Prostate gland (tissue), 2 donors: ENCODE measurements at regions not wholly inside any gene's neighbourhood (a gene's known extent, or its start where the extent isn't known, plus 50 kb on each side); places are given as distances from the start of the nearest gene placed in this dataset.

Source experiments
- DNase-seq: peaks from one replicate; pipeline ENCODE4 v3.0.0-alpha.2; 2019; ENCODE audit warnings: low spot score
- H3K27ac ChIP-seq, 2 donors: fragments of 200-600 bp; sonication (generic); 2 replicates each; pipeline ENCODE4 v1.5.1; 2017 to 2019
- H3K27me3 ChIP-seq: fragments of 200-600 bp; sonication (generic); replicated peaks from 2 replicates; pipeline ENCODE4 v1.5.1; 2019; ENCODE audit not compliant: insufficient read depth
- H3K36me3 ChIP-seq, 2 donors: fragments of 200-600 bp; sonication (generic); 1 replicate in 1 of 2; 2 replicates in 1 of 2; pipeline versions ENCODE4 v1.5.1 to v1.8.1; 2017 to 2019
- H3K4me1 ChIP-seq: fragments of 200-600 bp; sonication (generic); replicated peaks from 2 replicates; pipeline ENCODE4 v1.5.1; 2019
- H3K4me3 ChIP-seq, 2 donors: fragments of 200-600 bp; sonication (generic); 2 replicates each; pipeline ENCODE4 v1.5.1; 2017 to 2019
- H3K9me3 ChIP-seq: fragments of 200-600 bp; sonication (generic); 2 replicates; pipeline ENCODE4 v1.5.1; 2017
- POLR2A ChIP-seq: fragments of 450-650 bp; IDR thresholded peaks from one replicate; pipeline ENCODE4 v1.6.1; 2016; ENCODE audit warnings: antibody characterized with exemption, mild to moderate bottlenecking
- POLR2AphosphoS5 ChIP-seq: sonication (generic); formaldehyde crosslinking; IDR thresholded peaks from one replicate; pipeline ENCODE4 v1.6.1; 2017; ENCODE audit warnings: antibody characterized with exemption
- WGBS: methylation state at CpG from one replicate; pipeline ENCODE4 v1.1.5; 2018; 5-methylcytosine and 5-hydroxymethylcytosine counted together
- intact Hi-C: fragments of 100-400 bp; cut with DNase I; formaldehyde crosslinking; loops from one replicate; pipeline ENCODE4 v1.14.2; 2022
- TF ChIP-seq, protein P1 (sequence below), 4 experiments: fragments of 200-600 bp in 2 of 4; fragments of 450-650 bp in 2 of 4; sonication (generic) in 2 of 4; IDR thresholded peaks; 1 replicate in 3 of 4; 2 replicates in 1 of 4; pipeline ENCODE4 v1.5.1; 2016 to 2019; ENCODE audit warnings: antibody characterized with exemption in 4 of 4, mild to moderate bottlenecking in 2 of 4, moderate library complexity in 2 of 4

GRCh38 chr10:111916011-111916410, 267.6 kb downstream of the GPAM start:
- Histone ChIP-seq H3K36me3 (no peaks in the 10 kb centered on the region), H3K4me1 (no peaks in the 10 kb centered on the region), H3K9me3 (no peaks in the 10 kb centered on the region), H3K27ac (no peak overlapping the region), H3K4me3 (no peak overlapping the region), H3K27me3 (no peaks in the 10 kb centered on the region)
- TF ChIP-seq, protein P1, sequence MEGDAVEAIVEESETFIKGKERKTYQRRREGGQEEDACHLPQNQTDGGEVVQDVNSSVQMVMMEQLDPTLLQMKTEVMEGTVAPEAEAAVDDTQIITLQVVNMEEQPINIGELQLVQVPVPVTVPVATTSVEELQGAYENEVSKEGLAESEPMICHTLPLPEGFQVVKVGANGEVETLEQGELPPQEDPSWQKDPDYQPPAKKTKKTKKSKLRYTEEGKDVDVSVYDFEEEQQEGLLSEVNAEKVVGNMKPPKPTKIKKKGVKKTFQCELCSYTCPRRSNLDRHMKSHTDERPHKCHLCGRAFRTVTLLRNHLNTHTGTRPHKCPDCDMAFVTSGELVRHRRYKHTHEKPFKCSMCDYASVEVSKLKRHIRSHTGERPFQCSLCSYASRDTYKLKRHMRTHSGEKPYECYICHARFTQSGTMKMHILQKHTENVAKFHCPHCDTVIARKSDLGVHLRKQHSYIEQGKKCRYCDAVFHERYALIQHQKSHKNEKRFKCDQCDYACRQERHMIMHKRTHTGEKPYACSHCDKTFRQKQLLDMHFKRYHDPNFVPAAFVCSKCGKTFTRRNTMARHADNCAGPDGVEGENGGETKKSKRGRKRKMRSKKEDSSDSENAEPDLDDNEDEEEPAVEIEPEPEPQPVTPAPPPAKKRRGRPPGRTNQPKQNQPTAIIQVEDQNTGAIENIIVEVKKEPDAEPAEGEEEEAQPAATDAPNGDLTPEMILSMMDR (IDR thresholded peaks at IDR 0.05): no peak
- no peak for TF ChIP-seq POLR2AphosphoS5
- TF ChIP-seq POLR2A: no peak
- WGBS: 22% methylated on average over 4 of the region's 4 CpGs
- no peak for DNase-seq
- intact Hi-C loops: no loop called here

GRCh38 chr10:111921821-111922220, 261.7 kb downstream of the GPAM start:
- no peak for DNase-seq
- no peaks in the 10 kb centered on the region for H3K27me3 ChIP-seq
- H3K9me3 ChIP-seq: no peaks in the 10 kb centered on the region
- 60% methylated on average over 2 of the region's 2 CpGs for WGBS
- H3K4me1 ChIP-seq: no peaks in the 10 kb centered on the region
- H3K4me3 ChIP-seq: no peak overlapping the region
- no peaks in the 10 kb centered on the region for H3K36me3 ChIP-seq
- intact Hi-C loops: no loop called here
- no peak overlapping the region for H3K27ac ChIP-seq
- peak; percentile 45 for TF ChIP-seq POLR2AphosphoS5
- no peak for TF ChIP-seq POLR2A

DNA sequence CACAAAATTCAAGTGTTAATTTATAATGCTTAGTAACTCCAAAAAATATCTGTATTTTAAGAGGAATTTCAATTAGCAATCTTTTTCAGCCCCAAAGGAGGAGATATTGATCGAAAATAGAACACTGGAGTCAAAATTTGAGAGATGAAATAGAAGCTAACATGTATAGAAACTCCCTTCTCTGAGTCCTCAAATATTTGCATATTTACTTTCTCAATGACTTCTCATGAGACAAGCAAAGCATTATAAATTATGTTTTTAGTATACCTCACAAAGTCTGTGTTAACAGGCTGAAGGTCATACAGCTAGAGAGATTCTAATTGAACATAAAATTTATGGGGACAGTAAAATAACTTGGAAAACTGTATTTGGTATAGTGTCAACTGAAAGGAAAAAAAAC, 260.5 kb downstream of the GPAM start:
- TF ChIP-seq POLR2AphosphoS5: no peak
- TF ChIP-seq, protein P1 (IDR thresholded peaks at IDR 0.05): no peak
- no peak for TF ChIP-seq POLR2A
- intact Hi-C loops: no loop called here
- Histone ChIP-seq H3K4me1 (no peaks in the 10 kb centered on the region), H3K9me3 (no peaks in the 10 kb centered on the region), H3K27me3 (no peaks in the 10 kb centered on the region), H3K36me3 (no peaks in the 10 kb centered on the region), H3K27ac (no peak overlapping the region), H3K4me3 (no peak overlapping the region)
- DNase-seq: no peak
- 79% methylated on average over 1 of the region's 1 CpG for WGBS

DNA sequence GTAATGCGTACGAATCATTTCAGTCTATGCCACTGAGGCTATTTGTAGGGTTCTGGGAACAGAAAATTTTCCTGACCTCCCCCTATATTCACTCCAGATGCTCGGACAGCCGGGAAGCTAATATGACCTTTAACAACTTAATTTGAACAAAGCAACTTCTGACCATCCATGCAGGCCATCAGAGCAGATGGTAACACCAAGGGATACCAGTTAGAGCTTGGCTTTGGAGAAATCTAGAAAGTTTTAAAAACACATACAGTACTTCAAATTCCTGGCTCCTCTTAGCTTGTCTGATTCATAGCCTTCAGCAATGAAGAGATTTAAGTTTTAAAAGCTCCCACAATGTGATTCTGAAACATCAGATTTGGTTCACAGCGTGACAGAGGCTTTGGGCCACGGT, 257.3 kb downstream of the GPAM start:
- 50% methylated on average over 6 of the region's 6 CpGs for WGBS

GRCh38 chr10:111933937-111934336, 249.6 kb downstream of the GPAM start:
- TF ChIP-seq POLR2AphosphoS5 (no peak), POLR2A (no peak)
- TF ChIP-seq, protein P1 (IDR thresholded peaks at IDR 0.05): no peak
- Histone ChIP-seq H3K9me3 (no peaks in the 10 kb centered on the region), H3K27ac (no peak overlapping the region), H3K36me3 (no peaks in the 10 kb centered on the region), H3K27me3 (no peaks in the 10 kb centered on the region), H3K4me1 (no peaks in the 10 kb centered on the region), H3K4me3 (no peak overlapping the region)
- no peak for DNase-seq
- WGBS: 86% methylated on average over 5 of the region's 5 CpGs
- intact Hi-C loops: no loop called here

More for the DNA sequence above, 257.3 kb downstream of the GPAM start:
- TF ChIP-seq POLR2A (no peak), POLR2AphosphoS5 (no peak)
- TF ChIP-seq, protein P1 (IDR thresholded peaks at IDR 0.05): no peak
- H3K4me1 ChIP-seq: no peaks in the 10 kb centered on the region
- H3K27me3 ChIP-seq: no peaks in the 10 kb centered on the region
- no peak overlapping the region for H3K27ac ChIP-seq
- intact Hi-C loops: no loop called here
- H3K4me3 ChIP-seq: no peak overlapping the region
- H3K9me3 ChIP-seq: no peaks in the 10 kb centered on the region
- H3K36me3 ChIP-seq: no peaks in the 10 kb centered on the region
- no peak for DNase-seq
